Raji (cell line): ENCODE measurements at regions not wholly inside any gene's neighbourhood (a gene's known extent, or its start where the extent isn't known, plus 50 kb on each side); places are given as distances from the start of the nearest gene placed in this dataset.

ENCODE experiments used
- POLR2A ChIP-seq: IDR thresholded peaks from 2 replicates; pipeline ENCODE4 v1.6.1; 2011; ENCODE audit warnings: low read depth, low read length, control low read depth; ENCODE audit not compliant: insufficient read depth

- TF ChIP-seq POLR2A: no peak
Measured at GRCh38 chr1:198933515-198934222, 294.8 kb downstream of the PTPRC start.

GRCh38 chr1:198934426-198934825 is 295.6 kb downstream of the PTPRC start:
- no peak for TF ChIP-seq POLR2A

- TF ChIP-seq POLR2A: no peak
Measured at GRCh38 chr1:198934901-198935305, 296.1 kb downstream of the PTPRC start.

- TF ChIP-seq POLR2A: 0 out of 2 replicates have a peak, but pooled peaks have one; percentile 23
Measured at GRCh38 chr1:198935306-198935921, 296.6 kb downstream of the PTPRC start.

- no peak for TF ChIP-seq POLR2A
Measured at GRCh38 chr1:198936371-198937083, 297.7 kb downstream of the PTPRC start.

GRCh38 chr1:198937231-198938031 is 298.6 kb downstream of the PTPRC start:
- TF ChIP-seq POLR2A: peak; percentile 91

- TF ChIP-seq POLR2A: no peak
Measured at GRCh38 chr1:198939286-198939685, 300.4 kb downstream of the PTPRC start.

- no peak for TF ChIP-seq POLR2A
Measured at GRCh38 chr1:198939956-198940355, 301.1 kb downstream of the PTPRC start.

GRCh38 chr1:198942466-198942865 is 303.6 kb downstream of the PTPRC start:
- no peak for TF ChIP-seq POLR2A

- TF ChIP-seq POLR2A: no peak
Measured at GRCh38 chr1:198943484-198944187, 304.8 kb downstream of the PTPRC start.

- no peak for TF ChIP-seq POLR2A
Measured at GRCh38 chr1:198947456-198947855, 308.6 kb downstream of the PTPRC start.

GRCh38 chr1:198948895-198949659 is 310.2 kb downstream of the PTPRC start:
- no peak for TF ChIP-seq POLR2A

- no peak for TF ChIP-seq POLR2A
Measured at GRCh38 chr1:198950036-198950435, 311.2 kb downstream of the PTPRC start.

GRCh38 chr1:198955085-198955484 is 316.2 kb downstream of the PTPRC start:
- TF ChIP-seq POLR2A: no peak

- TF ChIP-seq POLR2A: no peak
Measured at GRCh38 chr1:198957044-198957443, 318.2 kb downstream of the PTPRC start.
